KMS-11 (cell line): ENCODE measurements at regions not wholly inside any gene's neighbourhood (a gene's known extent, or its start where the extent isn't known, plus 50 kb on each side); places are given as distances from the start of the nearest gene placed in this dataset.
"Not testable (repeated sequence)": the region's sequence is repeated elsewhere in the genome, so short reads cannot be mapped to it uniquely, and the experiment has no call there.

ENCODE experiments used
- H2AFZ ChIP-seq: fragments of 200-600 bp; sonication (generic); 2 replicates; pipeline ENCODE4 v1.6.1; 2016; ENCODE audit warnings: antibody characterized with exemption, mixed run types, low read depth
- H3K27ac ChIP-seq: fragments of 200-600 bp; sonication (generic); 2 replicates; pipeline ENCODE4 v1.6.1; 2016; ENCODE audit warnings: mild to moderate bottlenecking, mixed run types
- H3K27me3 ChIP-seq: fragments of 200-600 bp; sonication (generic); 2 replicates; pipeline ENCODE4 v1.6.1; 2017; ENCODE audit warnings: mild to moderate bottlenecking, low read depth, mixed run types, moderate library complexity; ENCODE audit not compliant: insufficient read depth
- H3K36me3 ChIP-seq: fragments of 200-600 bp; sonication (generic); 2 replicates; pipeline ENCODE4 v1.6.1; 2017; ENCODE audit warnings: mild to moderate bottlenecking, mixed run types; ENCODE audit not compliant: insufficient read depth
- H3K4me1 ChIP-seq: fragments of 200-600 bp; sonication (generic); 2 replicates; pipeline ENCODE4 v1.6.1; 2016; ENCODE audit warnings: mild to moderate bottlenecking, low read depth, mixed run types; ENCODE audit not compliant: poor library complexity, severe bottlenecking
- H3K4me2 ChIP-seq: fragments of 200-600 bp; sonication (generic); 2 replicates; pipeline ENCODE4 v1.7.0; 2016; ENCODE audit warnings: mild to moderate bottlenecking, mixed run types
- H3K4me3 ChIP-seq: fragments of 200-600 bp; sonication (generic); IDR thresholded peaks from 2 replicates; pipeline ENCODE4 v1.6.1; 2017; ENCODE audit warnings: low read depth, low read length, mixed read lengths; ENCODE audit not compliant: insufficient read depth
- H3K79me2 ChIP-seq: fragments of 200-600 bp; sonication (generic); 2 replicates; pipeline ENCODE4 v1.6.1; 2016; ENCODE audit warnings: low read depth, mixed run types; ENCODE audit not compliant: insufficient read depth
- H3K9ac ChIP-seq: fragments of 200-600 bp; sonication (generic); 2 replicates; pipeline ENCODE4 v1.6.1; 2016; ENCODE audit warnings: mild to moderate bottlenecking, mixed run types
- H4K20me1 ChIP-seq: fragments of 200-600 bp; sonication (generic); 2 replicates; pipeline ENCODE4 v1.6.1; 2016; ENCODE audit warnings: mild to moderate bottlenecking, mixed run types; ENCODE audit not compliant: insufficient read depth
- TF ChIP-seq, protein P1 (sequence below): fragments of 200-600 bp; sonication (generic); conservative IDR thresholded peaks from 2 replicates; pipeline ENCODE4 v1.6.1; 2017; ENCODE audit warnings: low read depth, mild to moderate bottlenecking, antibody characterized with exemption, low read length, moderate library complexity, mixed read lengths

GRCh38 chr5:86709157-86709881 lies 91.6 kb downstream of the COX7C start:
- H3K27me3 ChIP-seq, result no peaks in the 10 kb centered on the region
- H4K20me1 ChIP-seq, result no peaks in the 10 kb centered on the region
- TF ChIP-seq, protein P1, sequence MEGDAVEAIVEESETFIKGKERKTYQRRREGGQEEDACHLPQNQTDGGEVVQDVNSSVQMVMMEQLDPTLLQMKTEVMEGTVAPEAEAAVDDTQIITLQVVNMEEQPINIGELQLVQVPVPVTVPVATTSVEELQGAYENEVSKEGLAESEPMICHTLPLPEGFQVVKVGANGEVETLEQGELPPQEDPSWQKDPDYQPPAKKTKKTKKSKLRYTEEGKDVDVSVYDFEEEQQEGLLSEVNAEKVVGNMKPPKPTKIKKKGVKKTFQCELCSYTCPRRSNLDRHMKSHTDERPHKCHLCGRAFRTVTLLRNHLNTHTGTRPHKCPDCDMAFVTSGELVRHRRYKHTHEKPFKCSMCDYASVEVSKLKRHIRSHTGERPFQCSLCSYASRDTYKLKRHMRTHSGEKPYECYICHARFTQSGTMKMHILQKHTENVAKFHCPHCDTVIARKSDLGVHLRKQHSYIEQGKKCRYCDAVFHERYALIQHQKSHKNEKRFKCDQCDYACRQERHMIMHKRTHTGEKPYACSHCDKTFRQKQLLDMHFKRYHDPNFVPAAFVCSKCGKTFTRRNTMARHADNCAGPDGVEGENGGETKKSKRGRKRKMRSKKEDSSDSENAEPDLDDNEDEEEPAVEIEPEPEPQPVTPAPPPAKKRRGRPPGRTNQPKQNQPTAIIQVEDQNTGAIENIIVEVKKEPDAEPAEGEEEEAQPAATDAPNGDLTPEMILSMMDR, result no peak
- no peak overlapping the region for H2AFZ ChIP-seq
- no peaks in the 10 kb centered on the region for H3K36me3 ChIP-seq
- no peaks in the 10 kb centered on the region for H3K79me2 ChIP-seq
- H3K4me2 ChIP-seq, result no peak overlapping the region
- no peak overlapping the region for H3K9ac ChIP-seq
- no peaks in the 10 kb centered on the region for H3K4me1 ChIP-seq
- no peak overlapping the region for H3K4me3 ChIP-seq
- H3K27ac ChIP-seq, result no peak overlapping the region

DNA sequence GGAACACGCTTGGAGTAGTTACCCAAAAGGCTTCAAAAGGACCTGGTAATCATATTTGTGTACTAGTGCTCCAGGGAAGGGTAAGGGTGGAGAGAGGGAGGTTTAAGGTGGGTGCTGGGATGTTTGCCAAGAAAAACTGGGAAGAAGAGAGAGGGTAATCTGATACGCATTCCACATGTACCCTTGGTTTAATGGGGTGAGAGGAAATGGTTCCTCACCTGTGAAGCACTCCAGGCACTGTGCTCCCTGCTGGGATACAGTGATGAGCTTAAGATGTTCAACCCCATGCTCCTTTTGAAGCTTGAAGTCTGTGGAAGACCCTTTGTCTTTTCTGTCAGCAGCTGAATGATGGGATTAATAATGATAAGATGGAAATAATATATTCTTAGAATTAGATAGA lies 98.4 kb downstream of the COX7C start:
- H3K4me2 ChIP-seq, result no peak overlapping the region
- TF ChIP-seq, protein P1, result no peak
- H3K4me3 ChIP-seq, result no peak overlapping the region
- no peaks in the 10 kb centered on the region for H4K20me1 ChIP-seq
- H3K79me2 ChIP-seq, result no peaks in the 10 kb centered on the region
- peaks cover 13% of the 10 kb centered on the region for H3K4me1 ChIP-seq
- H2AFZ ChIP-seq, result no peak overlapping the region
- H3K9ac ChIP-seq, result no peak overlapping the region
- H3K27me3 ChIP-seq, result no peaks in the 10 kb centered on the region
- H3K27ac ChIP-seq, result no peak overlapping the region
- no peaks in the 10 kb centered on the region for H3K36me3 ChIP-seq

GRCh38 chr5:86731319-86732117 lies 113.8 kb downstream of the COX7C start:
- Histone ChIP-seq H3K9ac (peak overlapping the region; percentile 77), H3K4me2 (peak overlapping the region; percentile 50), H3K27ac (peak overlapping the region; percentile 70), H2AFZ (peak overlapping the region; percentile 98)
- H3K79me2 ChIP-seq, H3K27me3 ChIP-seq, H3K4me3 ChIP-seq, H3K4me1 ChIP-seq, H3K36me3 ChIP-seq, H4K20me1 ChIP-seq: not testable (repeated sequence)

GRCh38 chr5:86735370-86735769 lies 117.6 kb downstream of the COX7C start:
- Histone ChIP-seq H2AFZ (no peak overlapping the region), H3K79me2 (no peaks in the 10 kb centered on the region), H4K20me1 (no peaks in the 10 kb centered on the region), H3K9ac (no peak overlapping the region), H3K4me3 (no peak overlapping the region), H3K27ac (no peak overlapping the region), H3K27me3 (no peaks in the 10 kb centered on the region), H3K4me1 (peaks cover 5% of the 10 kb centered on the region), H3K4me2 (no peak overlapping the region), H3K36me3 (no peaks in the 10 kb centered on the region)
- TF ChIP-seq, protein P1, result no peak

DNA sequence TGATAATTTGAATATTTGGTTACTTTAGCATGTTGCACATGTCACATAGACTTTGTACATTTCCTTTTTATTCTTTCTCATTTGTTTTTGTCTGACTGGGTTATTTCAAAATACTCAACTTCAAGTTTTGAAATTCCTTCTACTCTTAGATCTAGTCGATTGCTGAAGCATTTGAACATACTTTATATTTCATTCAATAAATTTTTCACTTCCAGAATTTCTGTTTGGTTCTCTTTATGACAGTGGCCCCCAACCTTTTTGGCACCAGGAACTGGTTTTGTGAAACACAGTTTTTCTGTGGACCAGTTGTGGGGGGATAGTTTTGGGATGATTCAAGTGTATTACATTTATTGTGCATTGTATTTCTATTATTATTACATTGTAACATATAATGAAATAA lies 119.8 kb downstream of the COX7C start:
- no peak overlapping the region for H2AFZ ChIP-seq
- no peaks in the 10 kb centered on the region for H3K79me2 ChIP-seq
- H3K27ac ChIP-seq, result no peak overlapping the region
- H3K36me3 ChIP-seq, result no peaks in the 10 kb centered on the region
- no peak overlapping the region for H3K4me3 ChIP-seq
- H3K27me3 ChIP-seq, result no peaks in the 10 kb centered on the region
- H3K4me1 ChIP-seq, result no peaks in the 10 kb centered on the region
- H4K20me1 ChIP-seq, result no peaks in the 10 kb centered on the region
- TF ChIP-seq, protein P1, result no peak
- no peak overlapping the region for H3K4me2 ChIP-seq
- H3K9ac ChIP-seq, result no peak overlapping the region
